SK-N-SH (cell line): ENCODE measurements at regions not wholly inside any gene's neighbourhood (a gene's known extent, or its start where the extent isn't known, plus 50 kb on each side); places are given as distances from the start of the nearest gene placed in this dataset.

Experiments
- CTCF ChIA-PET: fragments of 300-600, 350-600 bp; formaldehyde crosslinking; extraction: SDS; loops from one replicate; lab custom pipeline; 2021; lab: Yijun Ruan, JAX
- POLR2A ChIA-PET: fragments of 350-600 bp; sonication (Branson Sonifier 250); formaldehyde crosslinking; extraction: SDS; loops from one replicate; lab custom pipeline; 2020; ENCODE audit warnings: antibody characterized with exemption, inconsistent platforms; lab: Yijun Ruan, JAX
- DNase-seq: peaks from one replicate; pipeline ENCODE4 v3.0.0; 2012
- H2AFZ ChIP-seq: fragments of 200-600 bp; sonication (generic); 2 replicates; pipeline ENCODE4 v1.8.1; 2016; ENCODE audit warnings: antibody characterized with exemption, mild to moderate bottlenecking, low read depth
- H3F3A ChIP-seq: fragments of 200-600 bp; sonication (generic); replicated peaks from 2 replicates; pipeline ENCODE3; 2016; ENCODE audit warnings: antibody characterized with exemption, mild to moderate bottlenecking; ENCODE audit not compliant: insufficient read depth
- H3K27ac ChIP-seq, 2 experiments: fragments of 200-500 bp in 1 of 2; fragments of 200-600 bp in 1 of 2; sonication (Bioruptor generic) in 1 of 2; sonication (generic), shearing (Covaris generic) in 1 of 2; 2 replicates each; pipeline versions ENCODE4 v1.5.1 to v1.6.1; 2014 to 2016; ENCODE audit warnings: low read depth in 2 of 2, inconsistent platforms in 1 of 2, low read length in 1 of 2, mild to moderate bottlenecking in 1 of 2, mixed read lengths in 1 of 2
- H3K27me3 ChIP-seq: fragments of 200-600 bp; sonication (generic), shearing (Covaris generic); 2 replicates; pipeline ENCODE4 v1.6.1; 2016; ENCODE audit warnings: mixed run types; ENCODE audit not compliant: insufficient read depth
- H3K36me3 ChIP-seq, 2 experiments: fragments of 200-500 bp in 1 of 2; fragments of 200-600 bp in 1 of 2; sonication (Bioruptor generic) in 1 of 2; sonication (generic) in 1 of 2; replicated peaks in 1 of 2; 2 replicates each; pipeline versions ENCODE3 to v1.5.1; 2014 to 2016; ENCODE audit warnings: low read length in 1 of 2, mild to moderate bottlenecking in 1 of 2; ENCODE audit not compliant: insufficient read depth in 2 of 2, control insufficient read depth in 1 of 2
- H3K4me1 ChIP-seq, 2 experiments: fragments of 200-500 bp in 1 of 2; fragments of 200-600 bp in 1 of 2; sonication (Bioruptor generic) in 1 of 2; sonication (generic), shearing (Covaris generic) in 1 of 2; 2 replicates each; pipeline versions ENCODE4 v1.5.1 to v1.6.1; 2014 to 2016; ENCODE audit warnings: low read depth in 1 of 2, low read length in 1 of 2, mixed run types in 1 of 2; ENCODE audit not compliant: insufficient read depth in 2 of 2, control insufficient read depth in 1 of 2
- H3K4me2 ChIP-seq: fragments of 200-600 bp; sonication (generic), shearing (Covaris generic); 2 replicates; pipeline ENCODE4 v1.6.1; 2017; ENCODE audit warnings: mixed run types
- H3K4me3 ChIP-seq, 2 experiments: fragments of 200-500 bp in 1 of 2; fragments of 200-600 bp in 1 of 2; sonication (Bioruptor generic) in 1 of 2; sonication (generic), shearing (Covaris generic) in 1 of 2; 2 replicates each; pipeline versions ENCODE4 v1.5.1 to v1.8.1; 2014 to 2016; ENCODE audit warnings: low read depth in 2 of 2, inconsistent platforms in 1 of 2, low read length in 1 of 2, mild to moderate bottlenecking in 1 of 2, mixed read lengths in 1 of 2, moderate library complexity in 1 of 2
- H3K79me2 ChIP-seq: fragments of 200-600 bp; sonication (generic); 2 replicates; pipeline ENCODE4 v1.8.1; 2017; ENCODE audit warnings: mild to moderate bottlenecking; ENCODE audit not compliant: insufficient read depth
- H3K9ac ChIP-seq: fragments of 200-600 bp; sonication (generic); 2 replicates; pipeline ENCODE4 v1.6.1; 2017; ENCODE audit warnings: mixed run types
- H3K9me2 ChIP-seq: fragments of 200-600 bp; sonication (generic); 2 replicates; pipeline ENCODE4 v1.6.1; 2017; ENCODE audit warnings: mixed run types
- H3K9me3 ChIP-seq: fragments of 200-600 bp; sonication (generic); 2 replicates; pipeline ENCODE4 v1.6.1; 2017; ENCODE audit warnings: mixed run types, mild to moderate bottlenecking, moderate library complexity
- H4K20me1 ChIP-seq: fragments of 200-600 bp; sonication (generic); 2 replicates; pipeline ENCODE4 v1.6.1; 2017; ENCODE audit warnings: mild to moderate bottlenecking, mixed run types; ENCODE audit not compliant: insufficient read depth
- CHD2 ChIP-seq: fragments of 150-350 bp; IDR thresholded peaks from 2 replicates; pipeline ENCODE4 v1.6.1; 2018; ENCODE audit warnings: low read length; ENCODE audit not compliant: partially characterized antibody
- ELF1 ChIP-seq: IDR thresholded peaks from 2 replicates; pipeline ENCODE4 v1.4.0; 2012
- EZH2phosphoT487 ChIP-seq: fragments of 200-600 bp; sonication (generic); IDR thresholded peaks from 2 replicates; pipeline ENCODE4 v1.6.1; 2017; ENCODE audit warnings: low read depth, mixed run types, mild to moderate bottlenecking, antibody characterized with exemption, moderate library complexity, borderline replicate concordance
- FOSL2 ChIP-seq: IDR thresholded peaks from 2 replicates; pipeline ENCODE4 v1.4.0; 2012; ENCODE audit warnings: low read depth, mild to moderate bottlenecking, moderate library complexity, borderline replicate concordance
- FOXJ3 ChIP-seq: sonication (generic); formaldehyde crosslinking; IDR thresholded peaks from 2 replicates; pipeline ENCODE4 v1.5.1; 2020; ENCODE audit warnings: mild to moderate bottlenecking, missing genetic modification reagents
- FOXM1 ChIP-seq: IDR thresholded peaks from 2 replicates; pipeline ENCODE4 v1.4.0; 2012; ENCODE audit warnings: low read depth, mild to moderate bottlenecking
- GABPA ChIP-seq: IDR thresholded peaks from 2 replicates; pipeline ENCODE4 v1.4.0; 2012; ENCODE audit warnings: low read depth, mild to moderate bottlenecking
- JUND ChIP-seq: IDR thresholded peaks from 2 replicates; pipeline ENCODE4 v1.4.0; 2012
- MEF2A ChIP-seq: IDR thresholded peaks from 2 replicates; pipeline ENCODE4 v1.4.0; 2012; ENCODE audit warnings: low read depth, borderline replicate concordance
- MXI1 ChIP-seq: IDR thresholded peaks from 2 replicates; pipeline ENCODE4 v1.6.1; 2012; ENCODE audit warnings: mild to moderate bottlenecking, low read depth, low read length, improper control_type of control experiment
- NRF1 ChIP-seq: IDR thresholded peaks from 2 replicates; pipeline ENCODE4 v1.6.1; 2012; ENCODE audit warnings: low read depth, mild to moderate bottlenecking, low read length
- RXRA ChIP-seq: IDR thresholded peaks from 2 replicates; pipeline ENCODE4 v1.4.0; 2012; ENCODE audit warnings: low read depth, mild to moderate bottlenecking, borderline replicate concordance
- SIN3A ChIP-seq: IDR thresholded peaks from 2 replicates; pipeline ENCODE4 v1.6.1; 2012; ENCODE audit warnings: low read depth, mild to moderate bottlenecking, low read length, moderate library complexity, borderline replicate concordance
- TAF1 ChIP-seq: IDR thresholded peaks from 2 replicates; pipeline ENCODE4 v1.6.1; 2012; ENCODE audit warnings: low read depth, mild to moderate bottlenecking, low read length, moderate library complexity, borderline replicate concordance
- WGBS: methylation state at CpG from one replicate; pipeline ENCODE4 v1.1.6; 2017; ENCODE audit warnings: low lambda C conversion rate; 5-methylcytosine and 5-hydroxymethylcytosine counted together
- TF ChIP-seq, protein P1 (sequence below): fragments of 200-600 bp; sonication (generic); IDR thresholded peaks from 2 replicates; pipeline ENCODE4 v1.6.1; 2017; ENCODE audit warnings: antibody characterized with exemption, mild to moderate bottlenecking, moderate library complexity
- TF ChIP-seq, protein P2 (sequence below): IDR thresholded peaks from 2 replicates; pipeline ENCODE4 v1.4.0; 2012; ENCODE audit warnings: low read depth
- TF ChIP-seq, protein P3 (sequence below): IDR thresholded peaks from 2 replicates; pipeline ENCODE4 v1.4.0; 2012; ENCODE audit warnings: low read depth, borderline replicate concordance
- TF ChIP-seq, protein P4 (sequence below): fragments of 150-350 bp; IDR thresholded peaks from 2 replicates; pipeline ENCODE4 v1.6.1; 2016; ENCODE audit warnings: mild to moderate bottlenecking, low read depth, low read length
- TF ChIP-seq, protein P5 (sequence below): IDR thresholded peaks from 2 replicates; pipeline ENCODE4 v1.6.1; 2012; ENCODE audit warnings: mild to moderate bottlenecking, low read depth, low read length, moderate library complexity

DNA sequence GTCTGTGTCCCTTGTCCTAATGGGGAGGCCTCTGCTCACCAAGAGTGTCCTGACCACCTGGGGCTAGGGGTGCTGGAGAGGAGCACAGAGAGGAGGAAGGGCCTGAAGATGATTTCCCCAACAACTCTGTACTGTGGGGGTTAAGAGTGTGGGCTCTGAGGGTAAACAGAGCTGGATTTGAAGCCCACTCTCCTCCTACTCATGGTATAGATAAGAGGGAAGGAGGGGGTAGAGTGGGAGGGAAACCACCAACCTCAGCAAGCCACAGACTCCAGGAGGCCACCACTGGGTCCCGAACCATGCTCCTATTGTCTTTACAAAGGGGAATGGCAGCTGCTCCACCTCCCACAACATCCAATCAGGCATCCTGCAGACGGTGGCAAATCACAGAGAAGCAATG is 103.6 kb upstream of the RNU6-1 start:
- CTCF ChIA-PET: no interaction called here
- WGBS: 100% methylated on average over 1 of the region's 2 CpGs

DNA sequence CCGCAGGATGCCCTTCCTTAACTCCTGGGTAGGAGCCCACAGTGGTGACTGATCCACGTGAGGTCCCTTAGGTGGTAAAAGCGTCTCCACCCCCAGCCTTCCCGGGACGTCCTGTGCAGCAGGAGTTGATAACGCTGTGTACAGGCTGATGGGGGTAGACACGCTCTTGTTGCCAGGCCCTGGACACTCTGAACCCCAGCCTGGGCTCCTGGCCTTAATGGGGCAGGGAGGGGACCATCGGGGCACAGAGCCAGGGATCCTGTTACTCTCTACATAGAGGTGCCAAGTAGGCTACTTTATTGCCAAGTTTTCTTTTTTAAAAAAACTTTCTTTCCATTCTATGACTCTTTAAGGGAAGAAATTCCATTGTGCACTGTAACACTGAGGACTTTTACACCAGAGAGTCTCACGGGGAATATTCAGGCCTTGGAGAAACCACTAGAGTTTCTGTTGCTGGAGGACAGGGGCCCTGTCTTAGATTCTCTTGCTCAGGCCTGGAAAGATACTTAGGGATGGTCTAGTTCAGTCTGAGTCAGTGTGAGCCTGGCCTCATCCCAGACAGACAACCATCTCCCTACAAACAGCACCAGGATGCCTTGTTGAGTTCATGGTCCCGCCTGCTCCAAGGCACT is 104.3 kb upstream of the RNU6-1 start:
- Histone ChIP-seq H3K27me3 (no peaks in the 10 kb centered on the region), H3K9ac (no peak overlapping the region), H3K27ac (no peak overlapping the region), H3K4me3 (no peak overlapping the region), H3K4me2 (no peak overlapping the region), H3K9me2 (no peaks in the 10 kb centered on the region), H3K4me1 (no peaks in the 10 kb centered on the region; a peak in 1 of 4 replicates), H3K9me3 (no peaks in the 10 kb centered on the region), H3F3A (no peaks in the 10 kb centered on the region), H3K36me3 (no peaks in the 10 kb centered on the region), H3K79me2 (no peaks in the 10 kb centered on the region), H4K20me1 (no peaks in the 10 kb centered on the region), H2AFZ (no peak overlapping the region)
- no peak for DNase-seq
- ChIA-PET POLR2A (no interaction called here), CTCF (no interaction called here)
- 88% methylated on average over 10 of the region's 10 CpGs for WGBS
- no peak for TF ChIP-seq CHD2
- no peak for TF ChIP-seq SIN3A
- no peak for TF ChIP-seq GABPA
- TF ChIP-seq MXI1: no peak
- no peak for TF ChIP-seq ELF1
- no peak for TF ChIP-seq FOXM1
- no peak for TF ChIP-seq JUND
- no peak for TF ChIP-seq NRF1
- TF ChIP-seq, protein P1, sequence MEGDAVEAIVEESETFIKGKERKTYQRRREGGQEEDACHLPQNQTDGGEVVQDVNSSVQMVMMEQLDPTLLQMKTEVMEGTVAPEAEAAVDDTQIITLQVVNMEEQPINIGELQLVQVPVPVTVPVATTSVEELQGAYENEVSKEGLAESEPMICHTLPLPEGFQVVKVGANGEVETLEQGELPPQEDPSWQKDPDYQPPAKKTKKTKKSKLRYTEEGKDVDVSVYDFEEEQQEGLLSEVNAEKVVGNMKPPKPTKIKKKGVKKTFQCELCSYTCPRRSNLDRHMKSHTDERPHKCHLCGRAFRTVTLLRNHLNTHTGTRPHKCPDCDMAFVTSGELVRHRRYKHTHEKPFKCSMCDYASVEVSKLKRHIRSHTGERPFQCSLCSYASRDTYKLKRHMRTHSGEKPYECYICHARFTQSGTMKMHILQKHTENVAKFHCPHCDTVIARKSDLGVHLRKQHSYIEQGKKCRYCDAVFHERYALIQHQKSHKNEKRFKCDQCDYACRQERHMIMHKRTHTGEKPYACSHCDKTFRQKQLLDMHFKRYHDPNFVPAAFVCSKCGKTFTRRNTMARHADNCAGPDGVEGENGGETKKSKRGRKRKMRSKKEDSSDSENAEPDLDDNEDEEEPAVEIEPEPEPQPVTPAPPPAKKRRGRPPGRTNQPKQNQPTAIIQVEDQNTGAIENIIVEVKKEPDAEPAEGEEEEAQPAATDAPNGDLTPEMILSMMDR: no peak
- TF ChIP-seq, protein P2, sequence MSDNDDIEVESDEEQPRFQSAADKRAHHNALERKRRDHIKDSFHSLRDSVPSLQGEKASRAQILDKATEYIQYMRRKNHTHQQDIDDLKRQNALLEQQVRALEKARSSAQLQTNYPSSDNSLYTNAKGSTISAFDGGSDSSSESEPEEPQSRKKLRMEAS: no peak
- TF ChIP-seq FOSL2: no peak
- TF ChIP-seq TAF1: no peak

More for the DNA sequence above, 103.6 kb upstream of the RNU6-1 start:
- Histone ChIP-seq H3K4me3 (no peak overlapping the region), H3K79me2 (no peaks in the 10 kb centered on the region), H3K4me2 (no peak overlapping the region), H3K9ac (no peak overlapping the region), H3K27ac (no peak overlapping the region), H3K9me3 (no peaks in the 10 kb centered on the region), H3F3A (no peaks in the 10 kb centered on the region), H4K20me1 (no peaks in the 10 kb centered on the region), H3K4me1 (no peaks in the 10 kb centered on the region; a peak in 1 of 4 replicates), H3K27me3 (no peaks in the 10 kb centered on the region), H3K36me3 (no peaks in the 10 kb centered on the region), H3K9me2 (no peaks in the 10 kb centered on the region), H2AFZ (no peak overlapping the region)
- TF ChIP-seq FOSL2 (no peak), FOXJ3 (CRISPR knock-in tag) (no peak), MXI1 (no peak), TAF1 (no peak), EZH2phosphoT487 (no peak), RXRA (no peak), CHD2 (no peak), MEF2A (no peak)
- TF ChIP-seq, protein P3, sequence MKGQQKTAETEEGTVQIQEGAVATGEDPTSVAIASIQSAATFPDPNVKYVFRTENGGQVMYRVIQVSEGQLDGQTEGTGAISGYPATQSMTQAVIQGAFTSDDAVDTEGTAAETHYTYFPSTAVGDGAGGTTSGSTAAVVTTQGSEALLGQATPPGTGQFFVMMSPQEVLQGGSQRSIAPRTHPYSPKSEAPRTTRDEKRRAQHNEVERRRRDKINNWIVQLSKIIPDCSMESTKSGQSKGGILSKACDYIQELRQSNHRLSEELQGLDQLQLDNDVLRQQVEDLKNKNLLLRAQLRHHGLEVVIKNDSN: no peak
- TF ChIP-seq, protein P4, sequence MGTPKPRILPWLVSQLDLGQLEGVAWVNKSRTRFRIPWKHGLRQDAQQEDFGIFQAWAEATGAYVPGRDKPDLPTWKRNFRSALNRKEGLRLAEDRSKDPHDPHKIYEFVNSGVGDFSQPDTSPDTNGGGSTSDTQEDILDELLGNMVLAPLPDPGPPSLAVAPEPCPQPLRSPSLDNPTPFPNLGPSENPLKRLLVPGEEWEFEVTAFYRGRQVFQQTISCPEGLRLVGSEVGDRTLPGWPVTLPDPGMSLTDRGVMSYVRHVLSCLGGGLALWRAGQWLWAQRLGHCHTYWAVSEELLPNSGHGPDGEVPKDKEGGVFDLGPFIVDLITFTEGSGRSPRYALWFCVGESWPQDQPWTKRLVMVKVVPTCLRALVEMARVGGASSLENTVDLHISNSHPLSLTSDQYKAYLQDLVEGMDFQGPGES: no peak
- TF ChIP-seq, protein P5, sequence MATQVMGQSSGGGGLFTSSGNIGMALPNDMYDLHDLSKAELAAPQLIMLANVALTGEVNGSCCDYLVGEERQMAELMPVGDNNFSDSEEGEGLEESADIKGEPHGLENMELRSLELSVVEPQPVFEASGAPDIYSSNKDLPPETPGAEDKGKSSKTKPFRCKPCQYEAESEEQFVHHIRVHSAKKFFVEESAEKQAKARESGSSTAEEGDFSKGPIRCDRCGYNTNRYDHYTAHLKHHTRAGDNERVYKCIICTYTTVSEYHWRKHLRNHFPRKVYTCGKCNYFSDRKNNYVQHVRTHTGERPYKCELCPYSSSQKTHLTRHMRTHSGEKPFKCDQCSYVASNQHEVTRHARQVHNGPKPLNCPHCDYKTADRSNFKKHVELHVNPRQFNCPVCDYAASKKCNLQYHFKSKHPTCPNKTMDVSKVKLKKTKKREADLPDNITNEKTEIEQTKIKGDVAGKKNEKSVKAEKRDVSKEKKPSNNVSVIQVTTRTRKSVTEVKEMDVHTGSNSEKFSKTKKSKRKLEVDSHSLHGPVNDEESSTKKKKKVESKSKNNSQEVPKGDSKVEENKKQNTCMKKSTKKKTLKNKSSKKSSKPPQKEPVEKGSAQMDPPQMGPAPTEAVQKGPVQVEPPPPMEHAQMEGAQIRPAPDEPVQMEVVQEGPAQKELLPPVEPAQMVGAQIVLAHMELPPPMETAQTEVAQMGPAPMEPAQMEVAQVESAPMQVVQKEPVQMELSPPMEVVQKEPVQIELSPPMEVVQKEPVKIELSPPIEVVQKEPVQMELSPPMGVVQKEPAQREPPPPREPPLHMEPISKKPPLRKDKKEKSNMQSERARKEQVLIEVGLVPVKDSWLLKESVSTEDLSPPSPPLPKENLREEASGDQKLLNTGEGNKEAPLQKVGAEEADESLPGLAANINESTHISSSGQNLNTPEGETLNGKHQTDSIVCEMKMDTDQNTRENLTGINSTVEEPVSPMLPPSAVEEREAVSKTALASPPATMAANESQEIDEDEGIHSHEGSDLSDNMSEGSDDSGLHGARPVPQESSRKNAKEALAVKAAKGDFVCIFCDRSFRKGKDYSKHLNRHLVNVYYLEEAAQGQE: no peak
- POLR2A ChIA-PET: no interaction called here
- no peak for DNase-seq
